ENCODE measurements at regions not wholly inside any gene's neighbourhood (a gene's known extent, or its start where the extent isn't known, plus 50 kb on each side); places are given as distances from the start of the nearest gene placed in this dataset.

GRCh38 chr18:72058851-72059250 is 485.3 kb downstream of the CBLN2 start:
- no peak for DNase-seq

GRCh38 chr18:72056171-72056570 is 488.0 kb downstream of the CBLN2 start:
- DNase-seq = no peak

- no peak for DNase-seq
These were observed 502.7 kb downstream of the CBLN2 start for GRCh38 chr18:72041313-72042032.

GRCh38 chr18:72013427-72013850 is 530.7 kb downstream of the CBLN2 start:
- DNase-seq = no peak

- no peak for DNase-seq
These were observed 545.5 kb downstream of the CBLN2 start for GRCh38 chr18:71998547-71999097.

GRCh38 chr18:71995904-71996465 is 548.2 kb downstream of the CBLN2 start:
- no peak for DNase-seq

GRCh38 chr18:71994273-71994672 is 549.9 kb downstream of the CBLN2 start:
- DNase-seq = no peak

GRCh38 chr18:71989616-71990015 is 554.5 kb downstream of the CBLN2 start:
- DNase-seq = no peak

- DNase-seq = no peak
These were observed 557.6 kb downstream of the CBLN2 start for GRCh38 chr18:71986351-71987050.

- DNase-seq = no peak
These were observed 567.4 kb downstream of the CBLN2 start for GRCh38 chr18:71976744-71977143.

- DNase-seq = no peak
These were observed 577.4 kb downstream of the CBLN2 start for GRCh38 chr18:71966791-71967190.

GRCh38 chr18:71958605-71959004 is 585.5 kb downstream of the CBLN2 start:
- DNase-seq = no peak

- no peak for DNase-seq
These were observed 593.1 kb downstream of the CBLN2 start for GRCh38 chr18:71951001-71951400.

GRCh38 chr18:71942433-71942832 is 601.7 kb downstream of the CBLN2 start:
- no peak for DNase-seq

- no peak for DNase-seq
These were observed 604.7 kb downstream of the CBLN2 start for GRCh38 chr18:71939483-71939882.

- DNase-seq = no peak
These were observed 607.4 kb downstream of the CBLN2 start for GRCh38 chr18:71936744-71937143.

GRCh38 chr18:71919211-71919610 is 624.9 kb downstream of the CBLN2 start:
- DNase-seq = no peak

GRCh38 chr18:71913641-71914040 is 630.5 kb downstream of the CBLN2 start:
- no peak for DNase-seq

GRCh38 chr18:71902482-71902881 is 641.7 kb downstream of the CBLN2 start:
- DNase-seq = no peak

GRCh38 chr18:71899707-71900472 is 644.3 kb downstream of the CBLN2 start:
- DNase-seq = no peak

- no peak for DNase-seq
These were observed 645.0 kb downstream of the CBLN2 start for GRCh38 chr18:71899183-71899582.

- DNase-seq = no peak
These were observed 656.6 kb downstream of the CBLN2 start for GRCh38 chr18:71887509-71887908.

- DNase-seq = no peak
These were observed 665.9 kb downstream of the CBLN2 start for GRCh38 chr18:71878226-71878625.
